Esophagus muscularis mucosa (tissue), 4 donors: ENCODE measurements at regions not wholly inside any gene's neighbourhood (a gene's known extent, or its start where the extent isn't known, plus 50 kb on each side); places are given as distances from the start of the nearest gene placed in this dataset.

Experiments used
- DNase-seq: peaks from one replicate; pipeline ENCODE4 v3.0.0-alpha.2; 2017; ENCODE audit errors: extremely low spot score
- H3K27ac ChIP-seq, 4 donors: fragments of 200-600 bp; sonication (generic); replicated peaks in 1 of 4; 1 replicate in 3 of 4; 2 replicates in 1 of 4; pipeline ENCODE4 v1.5.1; 2016 to 2019; ENCODE audit warnings: mild to moderate bottlenecking in 1 of 4
- H3K27me3 ChIP-seq, 4 donors: fragments of 200-600 bp; sonication (generic); one replicate each; pipeline versions ENCODE4 v1.5.1 to v1.6.0; 2016 to 2019
- H3K36me3 ChIP-seq, 4 donors: fragments of 200-600 bp; sonication (generic); one replicate each; pipeline ENCODE4 v1.5.1; 2016 to 2019
- H3K4me1 ChIP-seq, 4 donors: fragments of 200-600 bp; sonication (generic); one replicate each; pipeline ENCODE4 v1.5.1; 2016 to 2019
- H3K4me3 ChIP-seq, 4 donors: fragments of 200-600 bp; sonication (generic); 1 replicate in 2 of 4; 2 replicates in 2 of 4; pipeline ENCODE4 v1.5.1; 2016 to 2019; ENCODE audit warnings: mild to moderate bottlenecking in 4 of 4, moderate library complexity in 1 of 4
- H3K9me3 ChIP-seq, 4 donors: fragments of 200-600 bp; sonication (generic); 1 replicate in 3 of 4; 2 replicates in 1 of 4; pipeline ENCODE4 v1.5.1; 2016 to 2019
- EP300 ChIP-seq: sonication (generic); formaldehyde crosslinking; IDR thresholded peaks from one replicate; pipeline ENCODE4 v1.6.1; 2017; ENCODE audit warnings: antibody characterized with exemption
- POLR2A ChIP-seq: fragments of 450-650 bp; IDR thresholded peaks from one replicate; pipeline ENCODE4 v1.6.1; 2017; ENCODE audit warnings: antibody characterized with exemption, moderate library complexity, mild to moderate bottlenecking, low read depth
- POLR2AphosphoS5 ChIP-seq, 2 donors: sonication (generic); formaldehyde crosslinking; IDR thresholded peaks; one replicate each; pipeline ENCODE4 v1.6.1; 2017; ENCODE audit warnings: antibody characterized with exemption in 2 of 2
- WGBS: methylation state at CpG from one replicate; pipeline ENCODE4 v1.1.5; 2018; 5-methylcytosine and 5-hydroxymethylcytosine counted together
- intact Hi-C: fragments of 100-400 bp; cut with DNase I; formaldehyde crosslinking; loops from one replicate; pipeline ENCODE4 v1.15.1; 2023
- TF ChIP-seq, protein P1 (sequence below), 3 experiments: fragments of 200-600 bp in 2 of 3; fragments of 450-650 bp in 1 of 3; sonication (generic) in 2 of 3; IDR thresholded peaks; one replicate each; pipeline ENCODE4 v1.5.1; 2017 to 2019; ENCODE audit warnings: antibody characterized with exemption in 3 of 3, mild to moderate bottlenecking in 2 of 3, moderate library complexity in 1 of 3

DNA sequence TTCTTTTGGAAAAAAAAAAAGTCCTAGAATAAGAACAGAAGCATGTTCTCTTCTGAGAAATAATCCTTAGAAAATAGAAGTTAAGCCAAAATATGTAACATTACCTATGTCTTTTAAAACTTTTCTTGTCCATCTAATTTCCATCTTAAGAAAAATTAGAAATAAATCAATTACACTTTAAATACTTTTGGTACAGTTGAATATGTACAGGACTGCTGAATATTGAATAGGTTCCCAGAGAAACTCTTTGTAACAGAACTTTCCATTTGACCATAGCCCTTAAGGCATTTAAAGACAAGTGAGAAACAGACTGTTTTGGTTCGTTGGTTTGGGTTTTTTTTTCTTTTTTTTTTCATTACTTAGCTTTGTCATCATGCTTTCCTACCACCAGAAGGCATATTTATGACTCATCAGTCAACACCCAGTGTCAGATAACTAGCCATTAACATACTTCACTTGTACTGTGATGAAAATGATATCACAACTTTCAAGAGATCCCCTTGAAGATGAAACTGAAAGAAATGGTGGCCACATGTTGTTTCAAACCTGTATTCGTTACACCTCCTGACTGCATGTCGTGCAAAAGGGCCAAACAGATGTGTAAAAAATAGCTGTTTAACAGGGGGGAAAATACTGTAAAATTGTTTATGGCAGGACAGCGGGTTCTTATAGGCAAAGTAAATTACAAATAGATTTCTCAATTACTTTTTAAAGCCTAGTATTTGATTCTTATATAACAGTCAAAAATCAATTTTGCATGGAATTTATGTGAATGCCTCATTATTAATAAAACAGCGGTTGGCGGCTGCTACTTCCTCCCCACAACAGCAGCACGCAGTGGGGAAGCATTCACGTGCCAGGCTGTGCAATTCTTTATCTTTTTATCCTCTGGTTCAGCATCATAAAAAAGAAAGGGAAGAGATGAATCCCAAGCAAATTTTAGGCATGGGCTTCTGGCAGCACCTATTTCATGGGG, 280.7 kb upstream of the HNRNPA3 start:
- intact Hi-C loops, result no loop called here
- 78% methylated on average over 8 of the region's 8 CpGs for WGBS
- TF ChIP-seq POLR2AphosphoS5 (IDR thresholded peaks at IDR 0.05), result no peak
- TF ChIP-seq EP300, result no peak
- TF ChIP-seq POLR2A, result no peak
- TF ChIP-seq, protein P1, sequence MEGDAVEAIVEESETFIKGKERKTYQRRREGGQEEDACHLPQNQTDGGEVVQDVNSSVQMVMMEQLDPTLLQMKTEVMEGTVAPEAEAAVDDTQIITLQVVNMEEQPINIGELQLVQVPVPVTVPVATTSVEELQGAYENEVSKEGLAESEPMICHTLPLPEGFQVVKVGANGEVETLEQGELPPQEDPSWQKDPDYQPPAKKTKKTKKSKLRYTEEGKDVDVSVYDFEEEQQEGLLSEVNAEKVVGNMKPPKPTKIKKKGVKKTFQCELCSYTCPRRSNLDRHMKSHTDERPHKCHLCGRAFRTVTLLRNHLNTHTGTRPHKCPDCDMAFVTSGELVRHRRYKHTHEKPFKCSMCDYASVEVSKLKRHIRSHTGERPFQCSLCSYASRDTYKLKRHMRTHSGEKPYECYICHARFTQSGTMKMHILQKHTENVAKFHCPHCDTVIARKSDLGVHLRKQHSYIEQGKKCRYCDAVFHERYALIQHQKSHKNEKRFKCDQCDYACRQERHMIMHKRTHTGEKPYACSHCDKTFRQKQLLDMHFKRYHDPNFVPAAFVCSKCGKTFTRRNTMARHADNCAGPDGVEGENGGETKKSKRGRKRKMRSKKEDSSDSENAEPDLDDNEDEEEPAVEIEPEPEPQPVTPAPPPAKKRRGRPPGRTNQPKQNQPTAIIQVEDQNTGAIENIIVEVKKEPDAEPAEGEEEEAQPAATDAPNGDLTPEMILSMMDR (IDR thresholded peaks at IDR 0.05), result no peak

DNA sequence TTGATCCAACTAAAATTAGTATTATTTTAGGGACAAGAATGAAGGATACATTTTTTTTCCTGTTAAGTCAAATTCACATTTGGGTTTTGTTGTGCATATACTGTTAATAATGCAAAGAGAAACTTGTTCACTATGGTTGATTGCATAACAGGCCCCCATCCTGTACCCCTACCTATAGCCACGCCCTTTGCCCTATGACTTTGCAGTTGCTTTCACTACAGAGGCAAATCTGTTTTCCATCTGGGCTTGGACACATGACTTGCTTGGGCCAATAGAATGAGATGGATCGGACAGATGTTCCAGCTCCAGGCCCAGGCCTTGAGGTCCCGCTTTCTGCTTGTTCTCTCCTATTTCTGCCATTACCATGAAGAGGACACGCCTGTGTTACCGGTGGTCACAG, 278.5 kb upstream of the HNRNPA3 start:
- intact Hi-C loops, result no loop called here
- Histone ChIP-seq H3K9me3 (no peaks in the 10 kb centered on the region), H3K27ac (no peak overlapping the region), H3K4me1 (no peaks in the 10 kb centered on the region), H3K36me3 (no peaks in the 10 kb centered on the region), H3K4me3 (no peak overlapping the region), H3K27me3 (no peaks in the 10 kb centered on the region)
- WGBS, result 98% methylated on average over 5 of the region's 5 CpGs
- DNase-seq, result no peak
- no peak for TF ChIP-seq POLR2A

More for the DNA sequence above, 280.7 kb upstream of the HNRNPA3 start:
- no peaks in the 10 kb centered on the region for H3K27me3 ChIP-seq
- no peaks in the 10 kb centered on the region for H3K36me3 ChIP-seq
- peaks cover 0 to under 1% (median 0%) of the 10 kb centered on the region in 4 donors for H3K9me3 ChIP-seq
- DNase-seq, result no peak
- no peak overlapping the region for H3K4me3 ChIP-seq
- H3K4me1 ChIP-seq, result no peaks in the 10 kb centered on the region
- no peak overlapping the region for H3K27ac ChIP-seq

DNA sequence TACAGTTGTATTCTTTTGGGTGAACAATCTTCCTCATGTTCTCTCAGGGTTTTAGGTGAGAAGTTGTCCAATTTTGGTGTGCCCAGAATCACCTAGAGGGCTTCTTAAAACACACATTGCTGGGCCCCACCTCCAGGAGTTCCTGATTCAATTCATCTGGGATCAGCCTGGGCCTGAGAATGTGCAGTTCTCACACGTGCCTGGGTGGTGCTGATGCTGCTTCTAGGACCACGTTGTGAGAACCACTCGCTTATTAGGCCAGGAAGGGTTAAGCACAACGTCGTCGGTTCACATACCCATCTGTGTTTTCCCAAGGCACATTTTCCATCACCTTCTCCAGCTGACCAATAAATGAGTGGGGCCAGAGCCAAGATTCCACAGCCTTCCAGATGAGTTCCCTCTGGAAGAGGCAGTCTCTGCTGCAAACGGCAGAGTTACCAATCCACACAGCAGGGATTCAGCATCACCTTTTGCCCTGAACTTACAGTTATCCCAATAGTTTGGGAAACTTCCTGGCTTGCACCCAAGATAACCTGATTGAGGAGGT, 277.7 kb upstream of the HNRNPA3 start:
- no peaks in the 10 kb centered on the region for H3K4me1 ChIP-seq
- intact Hi-C loops, result no loop called here
- H3K9me3 ChIP-seq, result no peaks in the 10 kb centered on the region
- 17% methylated on average over 7 of the region's 7 CpGs for WGBS
- H3K36me3 ChIP-seq, result no peaks in the 10 kb centered on the region
- no peak overlapping the region for H3K4me3 ChIP-seq
- no peak for DNase-seq
- TF ChIP-seq, protein P1 (IDR thresholded peaks at IDR 0.05), result no peak
- H3K27me3 ChIP-seq, result no peaks in the 10 kb centered on the region
- H3K27ac ChIP-seq, result no peak overlapping the region

DNA sequence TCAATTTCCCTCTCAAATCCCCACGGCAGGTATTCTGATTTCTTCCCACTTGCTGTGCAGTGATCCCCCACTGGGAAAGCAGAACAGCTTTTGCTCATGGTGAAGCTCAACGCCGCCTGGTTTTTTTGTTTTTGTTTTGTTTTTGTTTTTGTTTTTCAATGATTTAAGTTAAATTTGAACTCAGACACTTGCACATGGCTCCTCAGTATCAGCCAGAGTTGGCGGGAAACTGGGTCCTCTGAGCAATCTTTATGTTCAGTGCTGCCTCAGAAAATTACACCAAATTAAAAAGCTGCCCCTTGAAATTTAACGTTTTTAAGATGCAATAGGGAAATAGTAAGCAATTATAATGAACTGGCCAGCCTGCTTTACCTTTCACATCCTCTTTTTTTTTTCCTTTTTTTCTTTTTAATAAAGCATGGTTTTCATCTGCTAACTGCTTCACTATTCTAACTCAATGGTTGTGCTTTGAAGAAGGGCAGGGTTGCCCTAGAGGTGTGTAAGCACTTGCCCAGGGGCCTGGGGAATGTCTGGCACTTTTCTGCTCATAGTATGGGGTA, 277.0 kb upstream of the HNRNPA3 start:
- H3K4me1 ChIP-seq, result no peaks in the 10 kb centered on the region
- H3K36me3 ChIP-seq, result no peaks in the 10 kb centered on the region
- intact Hi-C loops, result no loop called here
- no peak overlapping the region for H3K4me3 ChIP-seq
- TF ChIP-seq POLR2A, result no peak
- TF ChIP-seq POLR2AphosphoS5 (IDR thresholded peaks at IDR 0.05), result no peak
- TF ChIP-seq, protein P1 (IDR thresholded peaks at IDR 0.05), result no peak
- no peak for TF ChIP-seq EP300
- WGBS, result 68% methylated on average over 5 of the region's 5 CpGs
- no peaks in the 10 kb centered on the region for H3K27me3 ChIP-seq
- no peak for DNase-seq
- H3K27ac ChIP-seq, result no peak overlapping the region
- no peaks in the 10 kb centered on the region for H3K9me3 ChIP-seq

DNA sequence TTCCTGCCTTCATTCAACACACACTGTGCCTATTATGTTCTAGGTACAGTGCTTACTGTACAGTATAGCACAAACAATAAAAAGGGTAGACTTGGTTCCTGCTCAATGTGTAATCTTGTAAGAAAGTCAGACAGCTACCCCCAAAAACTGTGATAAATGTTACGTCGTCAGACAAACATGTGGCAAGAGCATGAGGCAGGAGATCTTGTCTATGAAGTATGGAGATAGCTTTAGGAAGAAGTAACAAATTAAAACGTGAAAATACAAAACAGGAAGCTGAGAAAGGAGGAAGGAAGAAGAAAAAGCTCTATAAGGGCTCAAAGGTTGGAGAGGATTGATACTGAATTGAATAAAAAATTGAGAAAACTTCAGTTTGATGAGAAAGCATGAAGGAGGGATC, 276.2 kb upstream of the HNRNPA3 start:
- Histone ChIP-seq H3K36me3 (no peaks in the 10 kb centered on the region), H3K27ac (no peak overlapping the region), H3K4me3 (no peak overlapping the region), H3K9me3 (no peaks in the 10 kb centered on the region), H3K27me3 (no peaks in the 10 kb centered on the region), H3K4me1 (no peaks in the 10 kb centered on the region)
- no peak for TF ChIP-seq POLR2A
- TF ChIP-seq, protein P1 (IDR thresholded peaks at IDR 0.05), result no peak
- no peak for TF ChIP-seq POLR2AphosphoS5 (IDR thresholded peaks at IDR 0.05)
- TF ChIP-seq EP300, result no peak
- WGBS, result 55% methylated on average over 3 of the region's 3 CpGs
- no peak for DNase-seq
- intact Hi-C loops, result no loop called here
